ENCODE measurements at regions not wholly inside any gene's neighbourhood (a gene's known extent, or its start where the extent isn't known, plus 50 kb on each side); places are given as distances from the start of the nearest gene placed in this dataset.

DNA sequence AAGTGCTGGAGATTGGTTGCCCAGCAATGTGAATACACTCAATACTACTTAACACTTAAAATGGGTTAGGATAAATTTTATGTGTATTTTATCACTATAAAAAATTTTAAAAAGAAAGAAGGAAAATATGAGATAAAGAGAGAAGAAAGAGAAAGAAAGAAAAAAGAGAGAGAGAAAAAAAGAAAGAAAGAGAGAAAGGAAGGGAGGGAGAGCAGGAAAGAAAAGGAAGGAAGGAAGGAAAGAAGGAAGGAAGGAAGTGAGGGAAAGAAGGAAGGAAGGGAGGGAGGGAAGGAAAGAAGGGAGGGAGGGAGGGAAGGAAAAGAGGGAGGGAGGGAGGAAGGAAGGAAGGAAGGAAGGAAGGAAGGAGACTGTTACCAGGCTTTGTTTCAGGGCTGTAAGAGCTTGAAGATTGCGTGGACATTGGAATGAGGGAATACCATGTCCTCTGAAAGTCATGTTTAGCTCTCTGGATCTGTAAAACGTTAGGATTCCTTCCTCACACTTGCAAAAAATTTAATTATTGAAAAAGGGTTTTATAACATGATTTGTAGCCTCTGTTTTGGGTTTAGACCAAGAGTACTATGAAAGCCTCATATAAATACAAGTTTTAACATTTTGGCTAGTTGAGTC is 152.3 kb upstream of the DAP start:
- TF ChIP-seq, protein P1, sequence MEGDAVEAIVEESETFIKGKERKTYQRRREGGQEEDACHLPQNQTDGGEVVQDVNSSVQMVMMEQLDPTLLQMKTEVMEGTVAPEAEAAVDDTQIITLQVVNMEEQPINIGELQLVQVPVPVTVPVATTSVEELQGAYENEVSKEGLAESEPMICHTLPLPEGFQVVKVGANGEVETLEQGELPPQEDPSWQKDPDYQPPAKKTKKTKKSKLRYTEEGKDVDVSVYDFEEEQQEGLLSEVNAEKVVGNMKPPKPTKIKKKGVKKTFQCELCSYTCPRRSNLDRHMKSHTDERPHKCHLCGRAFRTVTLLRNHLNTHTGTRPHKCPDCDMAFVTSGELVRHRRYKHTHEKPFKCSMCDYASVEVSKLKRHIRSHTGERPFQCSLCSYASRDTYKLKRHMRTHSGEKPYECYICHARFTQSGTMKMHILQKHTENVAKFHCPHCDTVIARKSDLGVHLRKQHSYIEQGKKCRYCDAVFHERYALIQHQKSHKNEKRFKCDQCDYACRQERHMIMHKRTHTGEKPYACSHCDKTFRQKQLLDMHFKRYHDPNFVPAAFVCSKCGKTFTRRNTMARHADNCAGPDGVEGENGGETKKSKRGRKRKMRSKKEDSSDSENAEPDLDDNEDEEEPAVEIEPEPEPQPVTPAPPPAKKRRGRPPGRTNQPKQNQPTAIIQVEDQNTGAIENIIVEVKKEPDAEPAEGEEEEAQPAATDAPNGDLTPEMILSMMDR (IDR thresholded peaks at IDR 0.05; ENCODE audit: low read depth, low read length, poor library complexity, severe bottlenecking), result no peak
- TF ChIP-seq EZH2phosphoT487 (IDR thresholded peaks at IDR 0.05; ENCODE audit: borderline replicate concordance, low read length), result no peak
